ENCODE measurements at regions not wholly inside any gene's neighbourhood (a gene's known extent, or its start where the extent isn't known, plus 50 kb on each side); places are given as distances from the start of the nearest gene placed in this dataset.

GRCh38 chr21:38997051-38997842, 186.0 kb downstream of the PSMG1 start:
- DNase-seq = no peak

- DNase-seq = no peak
Observed at GRCh38 chr21:38996355-38996754, 186.9 kb downstream of the PSMG1 start.

- no peak for DNase-seq
Observed at GRCh38 chr21:38995731-38996130, 187.5 kb downstream of the PSMG1 start.

GRCh38 chr21:38995071-38995669, 188.1 kb downstream of the PSMG1 start:
- DNase-seq = no peak

- DNase-seq = no peak
Observed at GRCh38 chr21:38994042-38994441, 188.3 kb downstream of the ETS2 start.

- no peak for DNase-seq
Observed at GRCh38 chr21:38993561-38993960, 187.8 kb downstream of the ETS2 start.

GRCh38 chr21:38992737-38993136, 187.0 kb downstream of the ETS2 start:
- DNase-seq = no peak

- no peak for DNase-seq
Observed at GRCh38 chr21:38990424-38990794, 184.7 kb downstream of the ETS2 start.

- no peak for DNase-seq
Observed at GRCh38 chr21:38989745-38990423, 184.2 kb downstream of the ETS2 start.

GRCh38 chr21:38989379-38989744, 183.6 kb downstream of the ETS2 start:
- no peak for DNase-seq

GRCh38 chr21:38988509-38989378, 183.0 kb downstream of the ETS2 start:
- DNase-seq = no peak

- DNase-seq = no peak
Observed at GRCh38 chr21:38987633-38988508, 182.1 kb downstream of the ETS2 start.

- DNase-seq = no peak
Observed at GRCh38 chr21:38986806-38987632, 181.3 kb downstream of the ETS2 start.

- no peak for DNase-seq
Observed at GRCh38 chr21:38986406-38986805, 180.7 kb downstream of the ETS2 start.

- DNase-seq = no peak
Observed at GRCh38 chr21:38985568-38986378, 180.0 kb downstream of the ETS2 start.

GRCh38 chr21:38984982-38985567, 179.3 kb downstream of the ETS2 start:
- no peak for DNase-seq

- DNase-seq = no peak
Observed at GRCh38 chr21:38984568-38984967, 178.8 kb downstream of the ETS2 start.

- DNase-seq = no peak
Observed at GRCh38 chr21:38983560-38983959, 177.8 kb downstream of the ETS2 start.

GRCh38 chr21:38982804-38983203, 177.1 kb downstream of the ETS2 start:
- DNase-seq = no peak

GRCh38 chr21:38982096-38982495, 176.4 kb downstream of the ETS2 start:
- no peak for DNase-seq
